ENCODE measurements at regions not wholly inside any gene's neighbourhood (a gene's known extent, or its start where the extent isn't known, plus 50 kb on each side); places are given as distances from the start of the nearest gene placed in this dataset.

GRCh38 chr11:115758011-115758410 is 253.8 kb upstream of the CADM1 start:
- no peak for TF ChIP-seq TAF1 (IDR thresholded peaks at IDR 0.05; ENCODE audit: low read depth)
- no peak for TF ChIP-seq FOXM1 (IDR thresholded peaks at IDR 0.05; ENCODE audit: borderline replicate concordance, low read depth)
- TF ChIP-seq, protein P1, sequence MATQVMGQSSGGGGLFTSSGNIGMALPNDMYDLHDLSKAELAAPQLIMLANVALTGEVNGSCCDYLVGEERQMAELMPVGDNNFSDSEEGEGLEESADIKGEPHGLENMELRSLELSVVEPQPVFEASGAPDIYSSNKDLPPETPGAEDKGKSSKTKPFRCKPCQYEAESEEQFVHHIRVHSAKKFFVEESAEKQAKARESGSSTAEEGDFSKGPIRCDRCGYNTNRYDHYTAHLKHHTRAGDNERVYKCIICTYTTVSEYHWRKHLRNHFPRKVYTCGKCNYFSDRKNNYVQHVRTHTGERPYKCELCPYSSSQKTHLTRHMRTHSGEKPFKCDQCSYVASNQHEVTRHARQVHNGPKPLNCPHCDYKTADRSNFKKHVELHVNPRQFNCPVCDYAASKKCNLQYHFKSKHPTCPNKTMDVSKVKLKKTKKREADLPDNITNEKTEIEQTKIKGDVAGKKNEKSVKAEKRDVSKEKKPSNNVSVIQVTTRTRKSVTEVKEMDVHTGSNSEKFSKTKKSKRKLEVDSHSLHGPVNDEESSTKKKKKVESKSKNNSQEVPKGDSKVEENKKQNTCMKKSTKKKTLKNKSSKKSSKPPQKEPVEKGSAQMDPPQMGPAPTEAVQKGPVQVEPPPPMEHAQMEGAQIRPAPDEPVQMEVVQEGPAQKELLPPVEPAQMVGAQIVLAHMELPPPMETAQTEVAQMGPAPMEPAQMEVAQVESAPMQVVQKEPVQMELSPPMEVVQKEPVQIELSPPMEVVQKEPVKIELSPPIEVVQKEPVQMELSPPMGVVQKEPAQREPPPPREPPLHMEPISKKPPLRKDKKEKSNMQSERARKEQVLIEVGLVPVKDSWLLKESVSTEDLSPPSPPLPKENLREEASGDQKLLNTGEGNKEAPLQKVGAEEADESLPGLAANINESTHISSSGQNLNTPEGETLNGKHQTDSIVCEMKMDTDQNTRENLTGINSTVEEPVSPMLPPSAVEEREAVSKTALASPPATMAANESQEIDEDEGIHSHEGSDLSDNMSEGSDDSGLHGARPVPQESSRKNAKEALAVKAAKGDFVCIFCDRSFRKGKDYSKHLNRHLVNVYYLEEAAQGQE (IDR thresholded peaks at IDR 0.05; ENCODE audit: low read depth) = no peak
- TF ChIP-seq TCF12 (IDR thresholded peaks at IDR 0.05; ENCODE audit: low read depth) = no peak
- TF ChIP-seq CEBPB (IDR thresholded peaks at IDR 0.05) = no peak
- no peak for TF ChIP-seq NFIC (IDR thresholded peaks at IDR 0.05)
- no peak for TF ChIP-seq EGR1 (IDR thresholded peaks at IDR 0.05)
- no peak for TF ChIP-seq ZBTB7A (IDR thresholded peaks at IDR 0.05; ENCODE audit: low read depth)
- no peak for TF ChIP-seq RAD21 (IDR thresholded peaks at IDR 0.05; ENCODE audit: low read depth)
- TF ChIP-seq TEAD4 (IDR thresholded peaks at IDR 0.05) = no peak

DNA sequence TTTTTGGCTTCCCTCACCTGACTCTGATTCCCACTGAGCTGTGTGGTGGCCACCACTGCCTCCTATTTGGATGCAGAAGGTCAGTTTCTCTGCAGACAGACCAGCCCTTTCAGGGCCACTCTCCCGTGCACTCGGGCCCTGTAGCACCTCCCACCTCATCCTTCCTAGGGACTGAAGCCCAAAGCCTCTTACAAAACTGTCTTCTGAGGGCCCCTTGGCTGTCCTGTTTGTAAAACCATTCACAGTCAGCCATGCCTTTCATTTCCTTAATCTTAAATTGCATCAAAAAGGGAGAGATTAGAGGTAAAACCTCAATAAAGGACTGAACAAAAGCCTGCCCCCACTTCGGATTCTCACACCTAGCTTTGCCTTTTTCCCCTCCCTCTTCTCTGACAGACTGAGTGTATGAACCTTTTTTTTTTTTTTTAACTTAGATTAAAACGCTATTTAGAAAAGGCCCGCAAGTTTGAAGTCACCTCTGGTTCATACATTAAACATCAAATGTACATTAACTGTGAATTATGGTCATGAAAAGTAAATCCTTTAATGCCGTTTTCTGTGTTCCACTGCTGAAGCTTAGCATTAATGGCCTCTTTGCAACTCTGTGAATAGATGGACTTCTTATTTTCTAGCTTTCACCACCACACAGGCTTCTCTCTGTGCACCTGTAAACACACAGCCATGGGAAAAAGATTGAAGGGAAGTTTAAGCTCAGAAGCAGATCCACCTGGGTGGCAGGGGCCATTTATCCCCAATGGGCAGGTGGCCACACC is 247.2 kb upstream of the CADM1 start:
- TF ChIP-seq, protein P1 (IDR thresholded peaks at IDR 0.05; ENCODE audit: low read depth) = no peak
- TF ChIP-seq EGR1 (IDR thresholded peaks at IDR 0.05) (no peak), CEBPB (IDR thresholded peaks at IDR 0.05) (no peak), CREB1 (IDR thresholded peaks at IDR 0.05; ENCODE audit: low read depth) (no peak), NFIC (IDR thresholded peaks at IDR 0.05) (no peak), RAD21 (IDR thresholded peaks at IDR 0.05; ENCODE audit: low read depth) (no peak), MAX (IDR thresholded peaks at IDR 0.05) (no peak), TEAD4 (IDR thresholded peaks at IDR 0.05) (no peak), EP300 (IDR thresholded peaks at IDR 0.05; ENCODE audit: borderline replicate concordance) (no peak), FOXM1 (IDR thresholded peaks at IDR 0.05; ENCODE audit: borderline replicate concordance, low read depth) (no peak)

DNA sequence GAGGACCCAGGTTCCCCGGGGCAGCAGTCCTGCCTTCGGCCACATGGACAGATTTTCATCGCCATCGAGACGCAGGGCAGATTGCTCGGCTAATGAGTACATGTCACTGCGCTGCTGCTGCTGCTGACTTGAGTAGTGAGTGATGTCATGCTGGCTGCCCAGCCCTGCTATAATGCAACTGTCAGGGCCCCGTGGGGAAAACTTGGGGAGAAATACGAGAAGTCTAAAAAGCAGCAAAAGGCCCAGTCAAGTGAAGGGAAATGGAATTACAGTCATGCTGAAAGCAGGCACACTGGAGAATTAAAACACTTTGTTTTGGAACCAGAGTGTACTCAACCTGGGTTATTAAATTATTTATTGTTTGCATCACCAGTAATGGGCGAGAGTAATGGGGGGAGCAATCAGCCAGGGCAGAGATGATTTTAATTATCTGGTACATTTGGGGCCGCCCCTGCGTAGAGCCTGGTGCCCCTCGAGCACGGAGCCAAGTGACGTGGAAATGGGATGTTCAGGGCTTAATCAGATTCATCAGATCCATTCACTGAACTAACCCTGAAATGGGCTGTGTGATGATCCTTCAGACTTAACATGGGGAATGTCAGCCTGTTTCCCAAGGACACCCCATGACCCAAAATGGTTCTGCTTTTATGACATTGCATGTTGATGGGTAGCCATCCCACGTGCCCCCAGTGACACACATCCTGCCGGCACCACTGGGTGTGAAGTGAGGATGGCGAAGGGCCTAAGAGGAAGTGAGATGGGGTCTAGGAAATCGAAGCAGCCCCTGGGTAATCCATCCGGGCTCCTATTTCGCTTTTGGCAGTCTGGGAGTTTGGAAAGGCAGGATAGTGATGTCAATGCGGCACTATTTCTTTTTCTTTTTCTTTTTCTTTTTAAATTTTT is 241.6 kb upstream of the CADM1 start:
- TF ChIP-seq EP300 (IDR thresholded peaks at IDR 0.05; ENCODE audit: borderline replicate concordance) (no peak), TCF12 (IDR thresholded peaks at IDR 0.05; ENCODE audit: low read depth) (no peak), TEAD4 (IDR thresholded peaks at IDR 0.05) (no peak), RAD21 (IDR thresholded peaks at IDR 0.05; ENCODE audit: low read depth) (no peak), NFIC (IDR thresholded peaks at IDR 0.05) (no peak), CEBPB (IDR thresholded peaks at IDR 0.05) (no peak), YY1 (IDR thresholded peaks at IDR 0.05; ENCODE audit: low read depth) (no peak), FOXM1 (IDR thresholded peaks at IDR 0.05; ENCODE audit: borderline replicate concordance, low read depth) (no peak), MAX (IDR thresholded peaks at IDR 0.05) (no peak), CREB1 (IDR thresholded peaks at IDR 0.05; ENCODE audit: low read depth) (no peak), ZBTB7A (IDR thresholded peaks at IDR 0.05; ENCODE audit: low read depth) (no peak), TAF1 (IDR thresholded peaks at IDR 0.05; ENCODE audit: low read depth) (no peak), EGR1 (IDR thresholded peaks at IDR 0.05) (no peak)
- TF ChIP-seq, protein P1 (IDR thresholded peaks at IDR 0.05; ENCODE audit: low read depth) = no peak
- TF ChIP-seq, protein P2, sequence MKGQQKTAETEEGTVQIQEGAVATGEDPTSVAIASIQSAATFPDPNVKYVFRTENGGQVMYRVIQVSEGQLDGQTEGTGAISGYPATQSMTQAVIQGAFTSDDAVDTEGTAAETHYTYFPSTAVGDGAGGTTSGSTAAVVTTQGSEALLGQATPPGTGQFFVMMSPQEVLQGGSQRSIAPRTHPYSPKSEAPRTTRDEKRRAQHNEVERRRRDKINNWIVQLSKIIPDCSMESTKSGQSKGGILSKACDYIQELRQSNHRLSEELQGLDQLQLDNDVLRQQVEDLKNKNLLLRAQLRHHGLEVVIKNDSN (IDR thresholded peaks at IDR 0.05) = no peak

DNA sequence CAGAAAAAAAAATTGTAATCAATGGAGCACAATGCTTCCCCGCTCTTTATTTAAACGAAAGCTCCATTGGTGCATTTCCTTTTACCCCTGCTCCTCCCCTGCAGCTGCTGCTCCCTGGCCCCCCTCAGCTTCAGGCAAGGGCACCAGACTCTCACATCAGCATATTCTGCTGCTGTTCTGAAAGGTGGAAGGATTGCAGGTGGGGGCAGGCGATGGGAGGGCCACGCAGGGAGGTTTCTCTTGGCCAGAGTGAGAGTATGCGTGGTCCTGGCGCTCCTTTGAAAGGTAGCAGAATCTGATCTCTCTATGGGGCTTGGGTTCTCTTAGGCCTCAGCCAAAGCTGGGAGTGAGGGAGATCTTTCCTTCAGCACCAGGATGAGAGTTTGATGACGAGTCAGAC is 240.9 kb upstream of the CADM1 start:
- TF ChIP-seq TCF12 (IDR thresholded peaks at IDR 0.05; ENCODE audit: low read depth) (no peak), NFIC (IDR thresholded peaks at IDR 0.05) (no peak), TAF1 (IDR thresholded peaks at IDR 0.05; ENCODE audit: low read depth) (no peak), FOXM1 (IDR thresholded peaks at IDR 0.05; ENCODE audit: borderline replicate concordance, low read depth) (no peak), CREB1 (IDR thresholded peaks at IDR 0.05; ENCODE audit: low read depth) (no peak), ZBTB7A (IDR thresholded peaks at IDR 0.05; ENCODE audit: low read depth) (no peak), MAX (IDR thresholded peaks at IDR 0.05) (no peak), RAD21 (IDR thresholded peaks at IDR 0.05; ENCODE audit: low read depth) (no peak), EP300 (IDR thresholded peaks at IDR 0.05; ENCODE audit: borderline replicate concordance) (no peak), EGR1 (IDR thresholded peaks at IDR 0.05) (no peak), TEAD4 (IDR thresholded peaks at IDR 0.05) (no peak), YY1 (IDR thresholded peaks at IDR 0.05; ENCODE audit: low read depth) (no peak), CEBPB (IDR thresholded peaks at IDR 0.05) (no peak)
- TF ChIP-seq, protein P1 (IDR thresholded peaks at IDR 0.05; ENCODE audit: low read depth) = no peak
- TF ChIP-seq, protein P2 (IDR thresholded peaks at IDR 0.05) = no peak

Data from Ishikawa (cell line).